HG03095 (cell line): ENCODE measurements at regions not wholly inside any gene's neighbourhood (a gene's known extent, or its start where the extent isn't known, plus 50 kb on each side); places are given as distances from the start of the nearest gene placed in this dataset.
"Not testable (repeated sequence)": the region's sequence is repeated elsewhere in the genome, so short reads cannot be mapped to it uniquely, and the experiment has no call there.

Experiments
- ATAC-seq: cut with Tn5 transposase; IDR thresholded peaks from one replicate; pipeline ENCODE4 v1.9.1; 2021; ENCODE audit warnings: moderate library complexity; ENCODE audit not compliant: unreplicated experiment

- no peak for ATAC-seq
Observed at GRCh38 chr15:62316413-62317060, 151.5 kb upstream of the C2CD4B start.

- ATAC-seq, result no peak
Observed at GRCh38 chr15:62320259-62320658, 155.2 kb upstream of the C2CD4B start.

GRCh38 chr15:62323353-62323890 is 158.3 kb upstream of the C2CD4B start:
- no peak for ATAC-seq

- no peak for ATAC-seq
Observed at GRCh38 chr15:62324382-62324781, 159.3 kb upstream of the C2CD4B start.

GRCh38 chr15:62325597-62325996 is 160.5 kb upstream of the C2CD4B start:
- no peak for ATAC-seq

- no peak for ATAC-seq
Observed at GRCh38 chr15:62326460-62327011, 161.5 kb upstream of the C2CD4B start.

GRCh38 chr15:62327406-62327805 is 162.3 kb upstream of the C2CD4B start:
- ATAC-seq, result no peak

GRCh38 chr15:62332472-62332871 is 167.4 kb upstream of the C2CD4B start:
- ATAC-seq, result not testable (repeated sequence)

GRCh38 chr15:62334536-62334935 is 169.5 kb upstream of the C2CD4B start:
- ATAC-seq, result no peak

- ATAC-seq, result no peak
Observed at GRCh38 chr15:62337934-62338333, 172.8 kb upstream of the C2CD4B start.

- no peak for ATAC-seq
Observed at GRCh38 chr15:62338497-62338896, 173.4 kb upstream of the C2CD4B start.

- no peak for ATAC-seq
Observed at GRCh38 chr15:62342959-62343358, 177.9 kb upstream of the C2CD4B start.

GRCh38 chr15:62343397-62343796 is 178.3 kb upstream of the C2CD4B start:
- no peak for ATAC-seq

- ATAC-seq, result peak; percentile 49
Observed at GRCh38 chr15:62344806-62345539, 179.9 kb upstream of the C2CD4B start.

GRCh38 chr15:62346168-62346567 is 181.1 kb upstream of the C2CD4B start:
- no peak for ATAC-seq

GRCh38 chr15:62348118-62348517 is 183.0 kb upstream of the C2CD4B start:
- no peak for ATAC-seq

GRCh38 chr15:62348623-62349022 is 183.5 kb upstream of the C2CD4B start:
- ATAC-seq, result no peak

GRCh38 chr15:62352817-62353216 is 187.7 kb upstream of the C2CD4B start:
- no peak for ATAC-seq

GRCh38 chr15:62357431-62357830 is 192.3 kb upstream of the C2CD4B start:
- no peak for ATAC-seq

GRCh38 chr15:62359416-62359815 is 194.3 kb upstream of the C2CD4B start:
- ATAC-seq, result no peak

GRCh38 chr15:62360332-62361097 is 195.4 kb upstream of the C2CD4B start:
- no peak for ATAC-seq
